ENCODE measurements at regions not wholly inside any gene's neighbourhood (a gene's known extent, or its start where the extent isn't known, plus 50 kb on each side); places are given as distances from the start of the nearest gene placed in this dataset.

DNA sequence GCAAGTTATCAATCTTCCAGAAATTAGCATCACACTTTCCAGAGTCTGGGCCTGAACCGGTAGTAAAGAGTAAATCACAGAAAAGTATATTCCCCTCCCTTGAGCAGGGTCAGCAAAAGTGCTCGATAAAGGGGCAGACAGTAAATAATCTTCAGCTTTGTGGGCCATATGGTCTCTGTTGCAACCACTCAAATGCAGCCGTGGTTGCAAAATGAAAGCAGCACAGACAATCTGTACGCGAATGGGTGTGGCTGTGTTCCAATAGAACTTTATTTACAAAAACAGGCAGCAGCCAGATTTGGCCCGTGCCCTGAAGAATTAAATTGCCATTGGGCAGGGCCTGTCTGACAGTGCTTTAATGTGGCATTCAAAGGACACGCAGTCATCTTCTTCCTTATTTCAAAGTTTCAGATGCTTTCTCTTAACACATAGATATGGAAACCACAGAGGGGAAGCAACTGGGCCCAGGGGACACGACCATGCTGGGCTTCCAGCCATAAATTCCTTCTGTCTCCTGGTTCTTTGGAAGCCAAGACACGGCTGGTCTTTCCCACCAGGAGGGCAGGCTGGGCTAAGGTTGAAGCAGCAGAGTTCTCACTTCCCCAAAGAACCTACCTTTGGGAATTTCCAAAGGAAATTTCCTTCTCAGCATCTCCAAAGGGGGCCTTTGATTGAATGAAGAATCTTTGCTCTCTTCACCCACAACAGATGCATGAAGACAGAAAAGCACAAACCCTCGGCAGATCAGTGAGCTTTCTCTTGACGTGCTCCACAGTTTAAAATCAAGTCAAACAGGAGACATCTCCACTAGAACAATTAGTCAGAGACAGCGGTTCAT is 489.8 kb upstream of the PROK2 start:
- H3K4me2 ChIP-seq (ENCODE audit: low read depth, low read length), result peak overlapping the region; percentile 1
- in situ Hi-C loops (cut with MboI; ENCODE audit: low sequenced_read_pairs), result no loop called here
- TF ChIP-seq POLR2A (IDR thresholded peaks at IDR 0.05; ENCODE audit: low read depth, low read length) (no peak), BHLHE40 (IDR thresholded peaks at IDR 0.05; ENCODE audit: low read depth, low read length) (peak; percentile 77; the same call in 1 of the 2 replicates), CEBPB (IDR thresholded peaks at IDR 0.05; ENCODE audit: low read depth, low read length) (peak; percentile 89), MAZ (IDR thresholded peaks at IDR 0.05; ENCODE audit: borderline replicate concordance, low read depth, low read length) (no peak), RAD21 (IDR thresholded peaks at IDR 0.05; ENCODE audit: low read length) (no peak), MAFK (IDR thresholded peaks at IDR 0.05; ENCODE audit: low read depth, low read length) (0 out of 2 replicates have a peak, but pooled peaks have one; percentile 27), FOS (IDR thresholded peaks at IDR 0.05; ENCODE audit: low read depth, low read length) (no peak), NFE2L2 (IDR thresholded peaks at IDR 0.05; ENCODE audit: low read depth, low read length) (no peak), MXI1 (IDR thresholded peaks at IDR 0.05; ENCODE audit: borderline replicate concordance, low read depth, low read length) (no peak), RCOR1 (IDR thresholded peaks at IDR 0.05; ENCODE audit: insufficient replicate concordance, low read length) (no peak), CHD1 (IDR thresholded peaks at IDR 0.05; ENCODE audit: low read depth, low read length) (no peak), RFX5 (IDR thresholded peaks at IDR 0.05; ENCODE audit: low read depth, low read length) (no peak)
- TF ChIP-seq, protein P1, sequence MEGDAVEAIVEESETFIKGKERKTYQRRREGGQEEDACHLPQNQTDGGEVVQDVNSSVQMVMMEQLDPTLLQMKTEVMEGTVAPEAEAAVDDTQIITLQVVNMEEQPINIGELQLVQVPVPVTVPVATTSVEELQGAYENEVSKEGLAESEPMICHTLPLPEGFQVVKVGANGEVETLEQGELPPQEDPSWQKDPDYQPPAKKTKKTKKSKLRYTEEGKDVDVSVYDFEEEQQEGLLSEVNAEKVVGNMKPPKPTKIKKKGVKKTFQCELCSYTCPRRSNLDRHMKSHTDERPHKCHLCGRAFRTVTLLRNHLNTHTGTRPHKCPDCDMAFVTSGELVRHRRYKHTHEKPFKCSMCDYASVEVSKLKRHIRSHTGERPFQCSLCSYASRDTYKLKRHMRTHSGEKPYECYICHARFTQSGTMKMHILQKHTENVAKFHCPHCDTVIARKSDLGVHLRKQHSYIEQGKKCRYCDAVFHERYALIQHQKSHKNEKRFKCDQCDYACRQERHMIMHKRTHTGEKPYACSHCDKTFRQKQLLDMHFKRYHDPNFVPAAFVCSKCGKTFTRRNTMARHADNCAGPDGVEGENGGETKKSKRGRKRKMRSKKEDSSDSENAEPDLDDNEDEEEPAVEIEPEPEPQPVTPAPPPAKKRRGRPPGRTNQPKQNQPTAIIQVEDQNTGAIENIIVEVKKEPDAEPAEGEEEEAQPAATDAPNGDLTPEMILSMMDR (conservative IDR thresholded peaks at IDR 0.05; ENCODE audit: low read depth, low read length), result no peak
- TF ChIP-seq, protein P2, sequence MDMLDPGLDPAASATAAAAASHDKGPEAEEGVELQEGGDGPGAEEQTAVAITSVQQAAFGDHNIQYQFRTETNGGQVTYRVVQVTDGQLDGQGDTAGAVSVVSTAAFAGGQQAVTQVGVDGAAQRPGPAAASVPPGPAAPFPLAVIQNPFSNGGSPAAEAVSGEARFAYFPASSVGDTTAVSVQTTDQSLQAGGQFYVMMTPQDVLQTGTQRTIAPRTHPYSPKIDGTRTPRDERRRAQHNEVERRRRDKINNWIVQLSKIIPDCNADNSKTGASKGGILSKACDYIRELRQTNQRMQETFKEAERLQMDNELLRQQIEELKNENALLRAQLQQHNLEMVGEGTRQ (IDR thresholded peaks at IDR 0.05; ENCODE audit: low read depth, low read length), result no peak

More for the DNA sequence above, 489.8 kb upstream of the PROK2 start:
- Histone ChIP-seq H3K9ac (ENCODE audit: low read depth, low read length) (peak overlapping the region; percentile 55; the same call in 1 of the 2 replicates), H4K5ac (ENCODE audit: low read depth, low read length) (peak overlapping the region; percentile 14; the same call in 1 of the 2 replicates), H3K18ac (ENCODE audit: low read depth, low read length) (peak overlapping the region; percentile 88), H2BK15ac (ENCODE audit: low read depth, low read length) (peak overlapping the region; percentile 49; the same call in 1 of the 3 replicates), H3K4me3 (ENCODE audit: insufficient read depth, low read depth, low read length) (no peak overlapping the region), H3K4ac (ENCODE audit: low read depth, low read length) (peak overlapping the region; percentile 80), H4K8ac (ENCODE audit: low read depth in 2 of 2, low read length in 2 of 2) (peak overlapping the region; percentile 14 to 84; a peak in 3 of 4 replicates), H3K23ac (ENCODE audit: low read depth, low read length) (peak overlapping the region; percentile 48; the same call in 1 of the 2 replicates), H2AK5ac (ENCODE audit: low read depth, low read length) (peak overlapping the region; percentile 12; the same call in 1 of the 2 replicates), H3K79me1 (ENCODE audit: low read depth in 1 of 2, low read length in 2 of 2) (no peaks in the 10 kb centered on the region), H3K56ac (ENCODE audit: extremely low read depth, insufficient read depth, low read length) (peak overlapping the region; percentile 52; the same call in 1 of the 2 replicates), H3K9me1 (ENCODE audit: insufficient read depth, low read length) (peaks cover 7% of the 10 kb centered on the region), H3K14ac (replicated peaks; ENCODE audit: low read depth, low read length) (peak overlapping the region; percentile 56; the same call in 1 of the 2 replicates), H4K91ac (ENCODE audit: insufficient read depth, low read depth, low read length) (peak overlapping the region; percentile 70; the same call in 1 of the 2 replicates), H3K27me3 (ENCODE audit: control insufficient read depth, insufficient read depth, low read length) (no peaks in the 10 kb centered on the region), H2AK9ac (replicated peaks; ENCODE audit: low read depth, low read length, poor library complexity) (peak overlapping the region; percentile 20), H2BK20ac (ENCODE audit: low read depth, low read length) (peak overlapping the region; percentile 81), H3K36me3 (ENCODE audit: control insufficient read depth, insufficient read depth, low read length) (no peaks in the 10 kb centered on the region), H3K4me1 (ENCODE audit: control insufficient read depth, insufficient read depth, low read length) (peaks cover 20% of the 10 kb centered on the region), H2BK5ac (ENCODE audit: low read depth, low read length, poor library complexity, severe bottlenecking) (peak overlapping the region; percentile 45), H2BK120ac (ENCODE audit: low read depth, low read length) (peak overlapping the region; percentile 87), H4K20me1 (ENCODE audit: insufficient read depth, low read length) (no peaks in the 10 kb centered on the region), H3K27ac (ENCODE audit: insufficient read depth, low read length) (peak overlapping the region; percentile 68; the same call in 1 of the 2 replicates), H2AFZ (replicated peaks; ENCODE audit: low read length, poor library complexity) (peak overlapping the region; percentile 59), H3K9me3 (ENCODE audit: control insufficient read depth, insufficient read depth, low read length) (no peaks in the 10 kb centered on the region)
- DNase-seq, result peak; percentile 75
- ChIA-PET CTCF (no interaction called here), POLR2A (ENCODE audit: unreplicated experiment) (interaction anchor here (0.6 kb wide), 1 partner anchor 21 kb away, joined by 7 read pairs; no protein-coding TSS in a partner anchor)
- dilution Hi-C loops (cut with HindIII; ENCODE audit: low sequenced_read_pairs, unreplicated experiment), result no loop called here
- intact Hi-C loops (cut with micrococcal nuclease), result loop anchor here (2.0 to 5.0 kb wide), 3 partner anchors 63 to 548 kb away; partner anchors contain the start of gene RYBP
- no TSS peak for BruUV-seq (replicated peaks)
- whole genome bisulfite sequencing, 2 experiments (ENCODE audit: extremely low coverage in 2 of 2, insufficient read length in 1 of 2), result 10% methylated on average over 5 of the region's 12 CpGs; no CpG with 5 or more reads in 1 of the 2 experiments
- peak; percentile 23 for ATAC-seq (ENCODE audit: low read depth)

Measured in IMR-90 (cell line).